ENCODE measurements at regions not wholly inside any gene's neighbourhood (a gene's known extent, or its start where the extent isn't known, plus 50 kb on each side); places are given as distances from the start of the nearest gene placed in this dataset.

GRCh38 chr11:13152736-13153541 is 124.7 kb upstream of the BMAL1 start:
- TF ChIP-seq CTCF (IDR thresholded peaks at IDR 0.05) (peak; percentile 75), ZFX (IDR thresholded peaks at IDR 0.05; ENCODE audit: borderline replicate concordance) (no peak)

All from 22Rv1 (cell line).